Transverse colon (tissue), 4 donors: ENCODE measurements at regions not wholly inside any gene's neighbourhood (a gene's known extent, or its start where the extent isn't known, plus 50 kb on each side); places are given as distances from the start of the nearest gene placed in this dataset.

Source experiments
- POLR2AphosphoS5 ChIP-seq, 3 donors: sonication (generic); formaldehyde crosslinking; IDR thresholded peaks; one replicate each; pipeline ENCODE4 v1.6.1; 2016; ENCODE audit warnings: antibody characterized with exemption in 3 of 3
- TF ChIP-seq, protein P1 (sequence below), 5 experiments: fragments of 200-600 bp in 3 of 5; fragments of 450-650 bp in 2 of 5; sonication (generic) in 3 of 5; IDR thresholded peaks; 1 replicate in 2 of 5; 2 replicates in 3 of 5; pipeline ENCODE4 v1.5.1; 2016 to 2017; ENCODE audit warnings: antibody characterized with exemption in 5 of 5, inconsistent platforms in 3 of 5, mild to moderate bottlenecking in 2 of 5, moderate library complexity in 1 of 5

DNA sequence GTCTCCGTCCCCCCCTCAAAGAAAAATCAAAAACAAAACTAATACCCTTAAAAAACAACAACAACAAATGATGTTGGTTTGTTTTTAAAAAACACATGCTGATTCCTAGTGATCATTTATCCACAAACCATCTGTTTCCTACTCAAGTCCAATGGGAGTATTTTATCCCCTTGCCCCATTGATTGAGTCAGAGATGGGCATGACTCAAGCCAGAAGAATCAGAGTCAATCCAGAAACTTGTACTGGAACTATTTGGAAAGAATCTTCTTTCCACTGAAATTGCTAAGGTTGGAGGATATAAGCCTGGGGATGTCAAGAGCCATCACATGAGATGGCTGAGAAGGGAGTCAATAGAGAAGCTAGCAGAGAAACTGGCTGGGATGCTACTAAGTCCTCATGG is 176.4 kb downstream of the MIS18A start:
- TF ChIP-seq, protein P1, sequence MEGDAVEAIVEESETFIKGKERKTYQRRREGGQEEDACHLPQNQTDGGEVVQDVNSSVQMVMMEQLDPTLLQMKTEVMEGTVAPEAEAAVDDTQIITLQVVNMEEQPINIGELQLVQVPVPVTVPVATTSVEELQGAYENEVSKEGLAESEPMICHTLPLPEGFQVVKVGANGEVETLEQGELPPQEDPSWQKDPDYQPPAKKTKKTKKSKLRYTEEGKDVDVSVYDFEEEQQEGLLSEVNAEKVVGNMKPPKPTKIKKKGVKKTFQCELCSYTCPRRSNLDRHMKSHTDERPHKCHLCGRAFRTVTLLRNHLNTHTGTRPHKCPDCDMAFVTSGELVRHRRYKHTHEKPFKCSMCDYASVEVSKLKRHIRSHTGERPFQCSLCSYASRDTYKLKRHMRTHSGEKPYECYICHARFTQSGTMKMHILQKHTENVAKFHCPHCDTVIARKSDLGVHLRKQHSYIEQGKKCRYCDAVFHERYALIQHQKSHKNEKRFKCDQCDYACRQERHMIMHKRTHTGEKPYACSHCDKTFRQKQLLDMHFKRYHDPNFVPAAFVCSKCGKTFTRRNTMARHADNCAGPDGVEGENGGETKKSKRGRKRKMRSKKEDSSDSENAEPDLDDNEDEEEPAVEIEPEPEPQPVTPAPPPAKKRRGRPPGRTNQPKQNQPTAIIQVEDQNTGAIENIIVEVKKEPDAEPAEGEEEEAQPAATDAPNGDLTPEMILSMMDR (IDR thresholded peaks at IDR 0.05) = no peak
- no peak for TF ChIP-seq POLR2AphosphoS5 (IDR thresholded peaks at IDR 0.05)
